GM21367 (cell line): ENCODE measurements at regions not wholly inside any gene's neighbourhood (a gene's known extent, or its start where the extent isn't known, plus 50 kb on each side); places are given as distances from the start of the nearest gene placed in this dataset.

ENCODE experiments used
- ATAC-seq: cut with Tn5 transposase; IDR thresholded peaks from one replicate; pipeline ENCODE4 v1.9.1; 2021; ENCODE audit not compliant: unreplicated experiment

- ATAC-seq, result no peak
These were observed 312.8 kb downstream of the NSG2 start for GRCh38 chr5:174358276-174358675.

DNA sequence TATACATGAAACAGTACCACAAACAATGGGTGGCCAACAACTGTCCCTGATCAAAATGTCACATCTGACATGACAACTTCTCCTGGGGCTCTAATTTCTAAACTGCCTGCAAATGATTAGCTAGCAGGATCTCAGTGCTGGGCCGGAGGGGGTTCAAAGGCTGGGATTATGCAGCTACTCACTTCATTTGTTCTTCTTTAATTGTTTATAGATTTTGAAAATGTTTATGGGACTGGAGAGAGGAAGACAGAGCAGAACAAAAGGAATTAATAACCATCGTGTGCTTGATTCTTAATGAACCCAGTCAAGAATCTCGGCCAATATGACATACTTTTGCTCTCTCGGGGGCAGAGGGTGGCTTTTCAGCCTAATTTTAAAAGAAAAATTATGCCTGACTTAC lies 313.6 kb downstream of the NSG2 start:
- no peak for ATAC-seq

- ATAC-seq, result no peak
These were observed 317.0 kb downstream of the NSG2 start for GRCh38 chr5:174362514-174362913.

- ATAC-seq, result no peak
These were observed 318.4 kb downstream of the NSG2 start for GRCh38 chr5:174363934-174364333.

DNA sequence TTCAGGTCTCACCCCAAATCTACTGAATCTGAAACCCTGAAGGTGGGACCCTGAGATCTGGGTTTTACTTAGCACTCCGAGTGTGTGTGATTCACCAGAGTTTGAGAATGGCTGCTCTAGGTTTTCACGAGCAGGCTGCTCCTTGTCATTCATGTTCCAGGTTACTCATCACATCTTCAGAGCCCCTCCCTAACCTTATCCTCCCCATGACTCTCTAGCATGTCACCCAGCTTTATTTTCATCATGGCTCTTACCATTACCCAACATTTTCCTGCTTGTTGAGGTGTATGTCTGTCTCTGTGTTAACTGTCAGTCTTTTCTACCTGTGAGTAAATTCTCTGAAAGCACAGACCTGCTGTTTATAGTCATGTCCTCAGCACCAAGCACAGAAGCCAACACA lies 319.2 kb downstream of the NSG2 start:
- no peak for ATAC-seq

GRCh38 chr5:174371600-174372094 lies 326.1 kb downstream of the NSG2 start:
- ATAC-seq, result no peak

- no peak for ATAC-seq
These were observed 328.7 kb downstream of the NSG2 start for GRCh38 chr5:174374206-174374605.

GRCh38 chr5:174376056-174376455 lies 330.6 kb downstream of the NSG2 start:
- no peak for ATAC-seq

GRCh38 chr5:174376726-174377373 lies 331.3 kb downstream of the NSG2 start:
- ATAC-seq, result no peak

GRCh38 chr5:174378121-174378874 lies 332.8 kb downstream of the NSG2 start:
- ATAC-seq, result no peak

- ATAC-seq, result no peak
These were observed 334.8 kb downstream of the NSG2 start for GRCh38 chr5:174380311-174380710.

GRCh38 chr5:174381241-174381640 lies 335.7 kb downstream of the NSG2 start:
- no peak for ATAC-seq

GRCh38 chr5:174383210-174384167 lies 338.0 kb downstream of the NSG2 start:
- ATAC-seq, result no peak

GRCh38 chr5:174384509-174384947 lies 339.0 kb downstream of the NSG2 start:
- ATAC-seq, result no peak

GRCh38 chr5:174386306-174386705 lies 338.1 kb upstream of the MSX2 start:
- ATAC-seq, result no peak

- no peak for ATAC-seq
These were observed 337.5 kb upstream of the MSX2 start for GRCh38 chr5:174386846-174387245.

GRCh38 chr5:174387448-174387847 lies 336.9 kb upstream of the MSX2 start:
- no peak for ATAC-seq

DNA sequence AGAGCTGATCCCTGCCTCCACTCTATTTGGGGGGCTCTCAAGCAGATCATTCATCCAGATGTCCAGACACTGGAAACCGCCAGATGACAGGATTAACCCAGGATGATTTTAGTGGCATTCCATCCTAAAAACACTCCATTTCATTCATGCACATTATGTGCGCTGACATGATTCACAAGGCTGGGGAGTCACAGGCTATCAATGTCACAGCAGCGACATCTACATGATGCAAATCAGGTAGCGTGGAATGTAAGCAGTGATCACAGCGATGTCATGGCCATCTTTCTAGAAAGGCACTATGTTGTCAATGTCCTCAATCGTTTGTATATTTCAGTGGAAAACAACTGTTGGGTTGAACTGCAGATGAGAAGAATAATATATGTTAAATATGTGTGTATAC lies 331.5 kb upstream of the MSX2 start:
- no peak for ATAC-seq

GRCh38 chr5:174396541-174396940 lies 327.8 kb upstream of the MSX2 start:
- no peak for ATAC-seq

GRCh38 chr5:174397206-174397605 lies 327.2 kb upstream of the MSX2 start:
- ATAC-seq, result no peak

DNA sequence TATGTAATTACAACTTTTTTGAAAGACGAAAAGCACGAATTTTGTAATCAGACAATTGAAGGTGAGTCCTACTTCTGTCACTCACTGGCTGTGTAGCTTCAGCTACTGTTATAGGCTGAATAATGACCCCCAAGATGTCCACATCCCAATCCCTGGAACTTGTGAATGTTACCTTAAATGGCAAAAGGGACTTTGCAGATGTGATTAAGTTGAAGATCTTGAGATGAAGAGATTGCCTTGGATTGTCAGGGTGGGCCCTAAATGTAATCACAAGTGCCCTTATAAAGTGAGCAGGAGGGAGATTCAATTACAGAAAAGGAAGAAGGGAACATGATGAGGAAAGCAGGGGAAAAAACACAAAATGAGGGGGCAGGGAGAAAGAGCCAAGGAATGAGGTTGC lies 326.2 kb upstream of the MSX2 start:
- no peak for ATAC-seq
